Stimulated activated CD4-positive, alpha-beta T cell treated with anti-CD3 and anti-CD28 coated beads, Interleukin-1b, Interleukin-23, amount 100 ng/mL, for 24 hours (primary cell): ENCODE measurements at regions not wholly inside any gene's neighbourhood (a gene's known extent, or its start where the extent isn't known, plus 50 kb on each side); places are given as distances from the start of the nearest gene placed in this dataset.
"Not testable (repeated sequence)": the region's sequence is repeated elsewhere in the genome, so short reads cannot be mapped to it uniquely, and the experiment has no call there.

Source experiments
- DNase-seq, 4 experiments: peaks; one replicate each; pipeline ENCODE4 v3.0.0-alpha.2; 2020; ENCODE audit warnings: low read depth in 4 of 4, low spot score in 1 of 4

GRCh38 chr6:100101644-100102043, 107.6 kb upstream of the MCHR2 start:
- no peak for DNase-seq

GRCh38 chr6:100100776-100101175, 106.8 kb upstream of the MCHR2 start:
- DNase-seq: no peak

- DNase-seq: no peak
Observed at GRCh38 chr6:100099189-100100074, 105.4 kb upstream of the MCHR2 start.

- DNase-seq: no peak
Observed at GRCh38 chr6:100096936-100097335, 102.9 kb upstream of the MCHR2 start.

- no peak for DNase-seq
Observed at GRCh38 chr6:100096341-100096740, 102.3 kb upstream of the MCHR2 start.

GRCh38 chr6:100093405-100093804, 99.4 kb upstream of the MCHR2 start:
- no peak for DNase-seq

- no peak for DNase-seq
Observed at GRCh38 chr6:100088009-100088408, 94.0 kb upstream of the MCHR2 start.

GRCh38 chr6:100084991-100085364, 91.0 kb upstream of the MCHR2 start:
- no peak for DNase-seq

GRCh38 chr6:100084316-100084990, 90.4 kb upstream of the MCHR2 start:
- DNase-seq: no peak

DNA sequence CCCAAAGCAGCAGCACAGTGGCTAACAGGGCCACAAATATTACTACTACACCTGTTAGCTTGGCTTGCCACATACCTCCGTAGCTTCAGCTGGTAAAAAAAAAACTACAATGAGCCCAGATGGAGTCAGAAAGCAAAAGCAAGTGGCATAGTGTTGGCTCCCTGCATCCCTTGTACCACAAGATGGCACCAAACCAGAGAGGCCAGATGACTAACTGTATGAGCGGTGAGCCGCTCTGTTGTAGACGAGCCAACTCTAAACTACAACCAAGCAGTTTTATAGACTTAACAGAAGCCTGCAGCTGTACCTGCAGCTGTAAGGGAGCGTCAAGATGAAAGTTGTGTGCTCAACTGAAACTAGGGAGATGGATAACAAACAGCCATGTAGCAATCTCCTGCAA, 84.5 kb upstream of the MCHR2 start:
- DNase-seq: no peak

- DNase-seq: no peak
Observed at GRCh38 chr6:100065348-100065747, 71.3 kb upstream of the MCHR2 start.

DNA sequence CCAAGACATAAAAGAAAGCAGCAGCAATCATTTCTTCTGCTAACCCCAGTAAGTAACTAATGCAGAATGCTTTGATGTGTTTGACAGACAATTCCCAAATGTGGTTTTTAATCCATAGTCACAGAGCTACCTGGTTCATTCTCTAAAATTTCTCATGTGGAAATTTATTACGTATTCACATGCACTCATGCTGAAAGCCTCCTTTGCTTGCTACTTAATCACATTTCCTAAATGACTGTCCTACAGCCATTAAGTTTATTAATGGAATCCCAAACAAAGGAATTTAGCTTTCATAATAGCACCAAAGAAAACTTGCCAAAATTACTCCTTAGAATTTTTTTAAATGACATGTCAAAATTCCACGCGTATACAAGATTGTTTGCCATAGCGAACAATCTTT, 68.6 kb upstream of the MCHR2 start:
- DNase-seq: no peak

GRCh38 chr6:100057941-100058340, 63.9 kb upstream of the MCHR2 start:
- DNase-seq: no peak

DNA sequence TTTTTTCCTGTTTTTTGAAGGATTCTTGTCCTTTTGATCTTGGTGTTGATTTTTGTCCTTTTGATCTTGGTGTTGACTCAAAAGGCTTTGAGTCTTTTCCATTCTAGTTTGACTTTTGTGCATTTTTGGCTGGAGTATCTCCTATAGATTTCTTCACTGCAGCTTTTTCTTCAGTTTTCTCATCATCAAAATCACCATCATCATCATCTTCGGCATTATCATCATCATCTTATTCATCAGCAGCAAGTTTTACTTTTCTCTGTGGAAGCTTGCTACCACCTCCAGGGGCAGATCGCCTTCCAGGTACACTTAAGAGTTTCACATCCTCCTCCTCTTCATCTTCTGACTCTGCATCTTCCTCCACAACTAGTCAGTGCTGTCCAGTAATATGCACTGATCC, 56.5 kb upstream of the MCHR2 start:
- DNase-seq: no peak

DNA sequence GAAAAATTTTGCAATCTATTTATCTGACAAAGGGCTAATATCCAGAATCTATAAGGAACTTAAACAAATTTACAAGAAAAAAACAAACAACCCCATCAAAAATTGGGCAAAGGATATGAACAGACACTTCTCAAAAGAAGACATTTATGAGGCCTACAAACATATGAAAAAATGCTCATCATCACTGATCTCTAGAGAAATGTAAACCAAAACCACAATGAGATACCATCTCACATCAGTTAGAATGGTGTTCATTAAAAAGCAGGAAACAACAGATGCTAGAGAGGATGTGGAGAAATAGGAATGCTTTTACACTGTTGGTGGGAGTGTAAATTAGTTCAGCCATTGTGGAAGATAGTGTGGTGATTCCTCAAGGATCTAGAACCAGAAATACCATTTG, 49.9 kb upstream of the MCHR2 start:
- DNase-seq: not testable (repeated sequence)
